Neural progenitor cell (in vitro differentiated cells): ENCODE measurements at regions not wholly inside any gene's neighbourhood (a gene's known extent, or its start where the extent isn't known, plus 50 kb on each side); places are given as distances from the start of the nearest gene placed in this dataset.

Experiments
- DNase-seq: peaks from one replicate; pipeline ENCODE4 v3.0.0-alpha.2; 2016; ENCODE audit warnings: low spot score
- H2AFZ ChIP-seq: fragments of 200-600 bp; sonication (generic); replicated peaks from 2 replicates; pipeline ENCODE4 v1.6.1; 2016; ENCODE audit warnings: antibody characterized with exemption
- H3F3A ChIP-seq: fragments of 200-600 bp; sonication (generic); 2 replicates; pipeline ENCODE4 v1.6.1; 2016; ENCODE audit warnings: antibody characterized with exemption, low read depth
- H3K27ac ChIP-seq: fragments of 200-600 bp; sonication (generic); 2 replicates; pipeline ENCODE4 v1.5.1; 2016; ENCODE audit warnings: mild to moderate bottlenecking
- H3K27me3 ChIP-seq: fragments of 200-600 bp; sonication (generic); 2 replicates; pipeline ENCODE4 v1.6.1; 2016; ENCODE audit warnings: mild to moderate bottlenecking, moderate library complexity
- H3K36me3 ChIP-seq: fragments of 200-600 bp; sonication (generic); 2 replicates; pipeline ENCODE4 v1.5.1; 2016
- H3K4me1 ChIP-seq: fragments of 200-600 bp; sonication (generic); 2 replicates; pipeline ENCODE4 v1.6.1; 2016; ENCODE audit warnings: mixed run types
- H3K4me2 ChIP-seq: fragments of 200-600 bp; sonication (generic); 2 replicates; pipeline ENCODE4 v1.6.1; 2016
- H3K4me3 ChIP-seq: fragments of 200-600 bp; sonication (generic); 2 replicates; pipeline ENCODE4 v1.5.1; 2016
- H3K79me2 ChIP-seq: fragments of 200-600 bp; sonication (generic); 2 replicates; pipeline ENCODE4 v1.6.1; 2016; ENCODE audit warnings: low read depth
- H3K9ac ChIP-seq: fragments of 200-600 bp; sonication (generic); 2 replicates; pipeline ENCODE4 v1.6.1; 2016
- H3K9me3 ChIP-seq: fragments of 200-600 bp; sonication (generic); 2 replicates; pipeline ENCODE4 v1.5.1; 2016; ENCODE audit warnings: low read depth
- H4K20me1 ChIP-seq: fragments of 200-600 bp; sonication (generic); 2 replicates; pipeline ENCODE4 v1.6.1; 2016; ENCODE audit warnings: low read depth
- H3K27ac Mint-ChIP-seq: 3 replicates; pipeline ENCODE4 v1.8.0; 2021; ENCODE audit warnings: mixed read lengths
- H3K27me3 Mint-ChIP-seq: 2 replicates; pipeline ENCODE4 v1.8.0; 2022; ENCODE audit warnings: low read depth, mild to moderate bottlenecking, inconsistent platforms, moderate library complexity, mixed read lengths; ENCODE audit not compliant: insufficient read depth
- H3K36me3 Mint-ChIP-seq: 3 replicates; pipeline ENCODE4 v1.8.0; 2021; ENCODE audit warnings: mixed read lengths
- H3K4me1 Mint-ChIP-seq: 3 replicates; pipeline ENCODE4 v1.8.0; 2021; ENCODE audit warnings: mixed read lengths
- H3K4me3 Mint-ChIP-seq: 3 replicates; pipeline ENCODE4 v1.8.0; 2021; ENCODE audit warnings: mild to moderate bottlenecking, moderate library complexity, mixed read lengths
- H3K9me3 Mint-ChIP-seq: 3 replicates; pipeline ENCODE4 v1.8.0; 2020; ENCODE audit warnings: mixed read lengths
- EZH2 ChIP-seq: fragments of 200-600 bp; sonication (generic); IDR thresholded peaks from 2 replicates; pipeline ENCODE4 v1.6.1; 2017; ENCODE audit warnings: antibody characterized with exemption, mild to moderate bottlenecking, moderate library complexity
- EZH2phosphoT487 ChIP-seq: fragments of 200-600 bp; sonication (generic); IDR thresholded peaks from 2 replicates; pipeline ENCODE4 v1.6.1; 2017; ENCODE audit warnings: antibody characterized with exemption
- TF ChIP-seq, protein P1 (sequence below): fragments of 200-600 bp; sonication (generic); IDR thresholded peaks from 2 replicates; pipeline ENCODE4 v1.5.1; 2017; ENCODE audit warnings: antibody characterized with exemption, mild to moderate bottlenecking

DNA sequence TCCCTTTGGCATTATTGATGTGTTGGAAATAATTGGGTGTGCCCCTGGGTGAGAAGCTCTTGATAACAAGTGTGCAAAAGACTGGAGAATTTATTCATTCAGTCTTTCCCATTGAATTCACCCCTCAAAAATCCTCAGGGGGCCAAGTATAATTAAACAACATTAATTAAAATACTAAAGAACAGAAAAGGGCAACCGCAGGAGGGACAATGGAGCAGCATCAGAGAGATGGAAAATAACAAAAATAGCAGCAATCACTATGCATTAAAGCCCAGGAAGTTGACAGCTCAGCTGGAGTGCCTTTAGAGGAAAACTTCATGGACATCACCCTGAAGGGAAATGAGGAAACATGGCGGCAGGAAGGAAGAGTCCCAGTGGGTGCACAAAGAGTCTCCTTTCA, 227.6 kb downstream of the MINAR1 start:
- Histone ChIP-seq H3K9ac (no peak overlapping the region), H2AFZ (no peak overlapping the region), H3K4me2 (no peak overlapping the region), H3K27me3 (no peaks in the 10 kb centered on the region), H3K27ac (no peak overlapping the region), H3K4me3 (no peak overlapping the region), H3F3A (no peaks in the 10 kb centered on the region), H3K9me3 (no peaks in the 10 kb centered on the region), H4K20me1 (no peaks in the 10 kb centered on the region), H3K4me1 (no peaks in the 10 kb centered on the region), H3K36me3 (no peaks in the 10 kb centered on the region), H3K79me2 (no peaks in the 10 kb centered on the region)
- Mint-ChIP-seq H3K9me3 (no peaks in the 10 kb centered on the region), H3K4me1 (no peaks in the 10 kb centered on the region), H3K27me3 (peaks cover 2% of the 10 kb centered on the region), H3K36me3 (no peaks in the 10 kb centered on the region), H3K27ac (no peak overlapping the region), H3K4me3 (no peak overlapping the region)
- TF ChIP-seq EZH2: no peak
- no peak for TF ChIP-seq EZH2phosphoT487
- TF ChIP-seq, protein P1, sequence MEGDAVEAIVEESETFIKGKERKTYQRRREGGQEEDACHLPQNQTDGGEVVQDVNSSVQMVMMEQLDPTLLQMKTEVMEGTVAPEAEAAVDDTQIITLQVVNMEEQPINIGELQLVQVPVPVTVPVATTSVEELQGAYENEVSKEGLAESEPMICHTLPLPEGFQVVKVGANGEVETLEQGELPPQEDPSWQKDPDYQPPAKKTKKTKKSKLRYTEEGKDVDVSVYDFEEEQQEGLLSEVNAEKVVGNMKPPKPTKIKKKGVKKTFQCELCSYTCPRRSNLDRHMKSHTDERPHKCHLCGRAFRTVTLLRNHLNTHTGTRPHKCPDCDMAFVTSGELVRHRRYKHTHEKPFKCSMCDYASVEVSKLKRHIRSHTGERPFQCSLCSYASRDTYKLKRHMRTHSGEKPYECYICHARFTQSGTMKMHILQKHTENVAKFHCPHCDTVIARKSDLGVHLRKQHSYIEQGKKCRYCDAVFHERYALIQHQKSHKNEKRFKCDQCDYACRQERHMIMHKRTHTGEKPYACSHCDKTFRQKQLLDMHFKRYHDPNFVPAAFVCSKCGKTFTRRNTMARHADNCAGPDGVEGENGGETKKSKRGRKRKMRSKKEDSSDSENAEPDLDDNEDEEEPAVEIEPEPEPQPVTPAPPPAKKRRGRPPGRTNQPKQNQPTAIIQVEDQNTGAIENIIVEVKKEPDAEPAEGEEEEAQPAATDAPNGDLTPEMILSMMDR: no peak
- DNase-seq: no peak

DNA sequence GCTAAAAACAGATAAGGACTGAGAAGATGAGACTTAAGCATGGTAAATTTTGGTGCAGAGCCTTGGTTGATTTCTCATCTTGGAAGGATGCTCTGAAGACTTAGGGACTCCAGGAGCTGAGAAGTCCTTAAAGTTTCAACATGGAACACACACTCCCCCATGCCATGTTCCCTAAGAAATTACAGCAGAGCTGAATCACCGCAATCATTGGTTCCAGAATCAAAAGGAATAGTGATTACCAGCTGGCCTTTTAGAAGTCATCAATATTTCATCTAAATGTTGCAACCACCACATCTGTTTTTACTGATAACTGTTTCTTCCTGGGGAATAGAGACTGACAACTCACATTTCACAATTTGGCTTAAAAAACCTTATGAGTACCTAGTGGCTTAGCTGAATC, 229.3 kb downstream of the MINAR1 start:
- Histone ChIP-seq H3K9me3 (no peaks in the 10 kb centered on the region), H3K36me3 (no peaks in the 10 kb centered on the region), H3K9ac (no peak overlapping the region), H3F3A (no peaks in the 10 kb centered on the region), H3K79me2 (no peaks in the 10 kb centered on the region), H2AFZ (no peak overlapping the region), H3K4me2 (no peak overlapping the region), H4K20me1 (no peaks in the 10 kb centered on the region), H3K27ac (no peak overlapping the region), H3K4me3 (no peak overlapping the region), H3K27me3 (no peaks in the 10 kb centered on the region), H3K4me1 (no peaks in the 10 kb centered on the region)
- Mint-ChIP-seq H3K36me3 (no peaks in the 10 kb centered on the region), H3K9me3 (no peaks in the 10 kb centered on the region), H3K27ac (no peak overlapping the region), H3K4me3 (no peak overlapping the region), H3K4me1 (no peaks in the 10 kb centered on the region), H3K27me3 (peaks cover 2% of the 10 kb centered on the region)
- DNase-seq: no peak
- no peak for TF ChIP-seq EZH2phosphoT487
- no peak for TF ChIP-seq EZH2
- TF ChIP-seq, protein P1: no peak

DNA sequence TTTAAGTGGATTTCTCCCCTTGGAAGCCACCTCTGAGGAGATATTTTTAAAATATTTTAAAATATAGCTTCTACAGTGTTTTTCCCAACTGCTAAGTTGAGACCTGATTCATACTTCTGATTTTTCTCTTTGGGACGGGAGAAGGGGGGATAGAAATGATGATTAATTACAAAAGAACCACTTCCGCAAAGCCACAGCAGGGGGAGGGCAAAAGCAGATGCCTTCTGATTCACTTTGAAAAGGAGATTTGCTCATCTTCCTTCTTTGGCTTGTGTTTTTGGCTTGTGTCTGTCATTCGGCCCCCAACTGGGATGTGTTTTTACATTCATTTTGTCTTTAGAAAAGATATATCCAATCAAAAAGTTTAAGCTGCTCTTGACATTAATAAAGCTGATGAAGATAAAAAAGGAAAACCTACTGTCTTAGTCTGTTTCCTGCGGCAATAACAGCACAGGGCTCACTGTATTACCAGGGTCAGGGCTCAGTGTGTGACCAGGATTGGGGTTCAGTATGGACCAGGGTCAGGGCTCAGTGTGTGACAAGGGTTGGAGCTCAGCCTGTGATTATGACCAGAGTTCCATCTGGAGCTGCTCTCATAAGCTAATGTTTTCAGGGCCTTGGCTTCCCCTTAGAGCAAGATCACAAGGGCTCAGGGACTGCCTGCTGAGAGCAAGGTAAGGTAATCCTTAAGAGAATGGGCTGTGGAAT, 223.2 kb downstream of the MTHFS start:
- Mint-ChIP-seq H3K27me3 (no peaks in the 10 kb centered on the region), H3K27ac (no peak overlapping the region), H3K4me1 (peaks cover 19% of the 10 kb centered on the region), H3K4me3 (no peak overlapping the region), H3K36me3 (no peaks in the 10 kb centered on the region), H3K9me3 (no peaks in the 10 kb centered on the region)
- no peaks in the 10 kb centered on the region for H3F3A ChIP-seq
- H3K4me3 ChIP-seq: no peak overlapping the region
- no peak overlapping the region for H3K9ac ChIP-seq
- H3K36me3 ChIP-seq: no peaks in the 10 kb centered on the region
- peaks cover 19% of the 10 kb centered on the region for H3K4me1 ChIP-seq
- H3K27me3 ChIP-seq: no peaks in the 10 kb centered on the region
- no peaks in the 10 kb centered on the region for H3K9me3 ChIP-seq
- peak overlapping the region; percentile 2 for H3K4me2 ChIP-seq
- H3K27ac ChIP-seq: no peak overlapping the region
- no peaks in the 10 kb centered on the region for H3K79me2 ChIP-seq
- TF ChIP-seq EZH2: no peak
- TF ChIP-seq, protein P1: no peak
- TF ChIP-seq EZH2phosphoT487: no peak
- DNase-seq: peak; percentile 40
- H4K20me1 ChIP-seq: no peaks in the 10 kb centered on the region
- no peak overlapping the region for H2AFZ ChIP-seq
